Osteocyte (in vitro differentiated cells): ENCODE measurements at regions not wholly inside any gene's neighbourhood (a gene's known extent, or its start where the extent isn't known, plus 50 kb on each side); places are given as distances from the start of the nearest gene placed in this dataset.

Source experiments
- DNase-seq: peaks from one replicate; pipeline ENCODE4 v3.0.0; 2021; ENCODE audit warnings: mixed read lengths; ENCODE audit not compliant: unreplicated experiment; ENCODE audit errors: extremely low spot score
- H3K27ac Mint-ChIP-seq: one replicate; pipeline ENCODE4 v1.8.0; 2021; ENCODE audit warnings: mild to moderate bottlenecking, mixed read lengths; ENCODE audit not compliant: unreplicated experiment
- H3K27me3 Mint-ChIP-seq: one replicate; pipeline ENCODE4 v1.8.0; 2021; ENCODE audit warnings: mixed read lengths; ENCODE audit not compliant: unreplicated experiment
- H3K36me3 Mint-ChIP-seq: one replicate; pipeline ENCODE4 v1.8.0; 2021; ENCODE audit warnings: mixed read lengths; ENCODE audit not compliant: unreplicated experiment
- H3K4me1 Mint-ChIP-seq: one replicate; pipeline ENCODE4 v1.8.0; 2021; ENCODE audit warnings: mixed read lengths; ENCODE audit not compliant: unreplicated experiment
- H3K4me3 Mint-ChIP-seq: one replicate; pipeline ENCODE4 v1.8.0; 2021; ENCODE audit warnings: mild to moderate bottlenecking, moderate library complexity, mixed read lengths; ENCODE audit not compliant: unreplicated experiment
- H3K9me3 Mint-ChIP-seq: one replicate; pipeline ENCODE4 v1.8.0; 2021; ENCODE audit warnings: mixed read lengths; ENCODE audit not compliant: unreplicated experiment
- CTCF ChIP-seq: fragments of 200-600 bp; sonication (generic); IDR thresholded peaks from 2 replicates; pipeline ENCODE4 v1.5.0; 2021; ENCODE audit warnings: antibody characterized with exemption, mild to moderate bottlenecking, moderate library complexity

- no peaks in the 10 kb centered on the region for H3K9me3 Mint-ChIP-seq
- H3K4me3 Mint-ChIP-seq = no peak overlapping the region
- peaks cover 29% of the 10 kb centered on the region for H3K4me1 Mint-ChIP-seq
- no peak overlapping the region for H3K27ac Mint-ChIP-seq
- TF ChIP-seq CTCF = no peak
- H3K27me3 Mint-ChIP-seq = no peaks in the 10 kb centered on the region
- H3K36me3 Mint-ChIP-seq = peaks cover 4% of the 10 kb centered on the region
- peak; percentile 72 for DNase-seq
Observed at GRCh38 chr16:86682219-86682904, 104.0 kb downstream of the FOXL1 start.

DNA sequence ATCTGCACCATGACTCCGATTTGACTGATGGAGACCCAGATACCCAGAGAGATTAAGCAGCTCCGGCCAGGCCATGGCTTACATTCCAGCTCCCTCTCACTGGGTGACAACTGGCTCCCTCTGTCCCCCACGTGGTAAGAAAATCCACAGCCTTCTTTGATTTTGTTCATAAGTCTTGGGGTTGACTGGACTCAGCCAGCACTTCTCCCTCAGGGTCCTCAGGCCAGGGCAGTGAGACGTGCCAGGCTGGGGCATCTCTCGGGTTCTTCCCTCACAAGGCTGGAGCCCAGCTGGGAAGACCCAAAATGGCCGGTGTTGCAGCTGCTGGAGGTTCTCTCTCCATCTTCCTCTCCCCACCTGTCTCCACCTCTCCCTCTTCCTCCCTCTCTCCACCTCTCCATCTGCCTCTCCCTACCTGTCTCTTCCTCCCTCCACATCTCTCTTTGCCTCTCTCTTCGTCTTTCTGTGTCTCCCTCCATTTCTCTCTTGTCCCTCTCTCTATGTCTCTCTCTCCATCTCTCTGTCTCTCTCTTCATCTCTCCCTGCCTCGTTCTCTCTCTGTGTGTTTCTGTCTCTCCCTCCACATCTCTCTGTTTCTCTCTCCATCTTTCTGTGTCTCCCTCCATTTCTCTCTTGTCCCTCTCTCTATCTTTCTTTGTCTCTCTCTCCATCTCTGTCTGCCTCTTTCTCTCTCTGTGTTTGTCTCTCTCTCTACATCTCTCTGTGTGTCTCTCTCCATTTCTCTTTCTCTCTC lies 105.3 kb downstream of the FOXL1 start:
- TF ChIP-seq CTCF = no peak
- no peak overlapping the region for H3K4me3 Mint-ChIP-seq
- DNase-seq = no peak

DNA sequence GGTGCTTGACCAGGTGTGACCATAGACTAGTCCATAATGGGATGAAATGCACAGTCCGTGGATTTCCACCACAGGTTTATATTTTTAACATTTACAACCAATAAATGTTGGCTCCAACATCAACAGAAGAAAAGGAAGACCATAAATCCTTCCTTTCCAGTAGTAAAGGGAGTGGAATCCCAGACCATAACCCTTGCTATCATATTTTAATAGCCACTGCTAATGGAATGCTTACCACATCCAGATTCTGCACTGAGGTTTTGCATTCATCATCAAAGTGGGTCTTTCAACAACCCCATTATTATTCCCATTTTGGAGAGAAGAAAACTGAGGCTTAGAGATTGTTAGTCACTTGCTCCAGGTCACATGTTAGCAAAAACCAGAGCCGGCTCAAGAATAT lies 106.7 kb downstream of the FOXL1 start:
- Mint-ChIP-seq H3K27me3 (no peaks in the 10 kb centered on the region), H3K9me3 (no peaks in the 10 kb centered on the region), H3K4me3 (no peak overlapping the region), H3K36me3 (peaks cover 4% of the 10 kb centered on the region), H3K27ac (no peak overlapping the region), H3K4me1 (peaks cover 18% of the 10 kb centered on the region)
- DNase-seq = no peak
- no peak for TF ChIP-seq CTCF

More for the DNA sequence above, 105.3 kb downstream of the FOXL1 start:
- H3K4me1 Mint-ChIP-seq = peaks cover 27% of the 10 kb centered on the region
- H3K36me3 Mint-ChIP-seq = peaks cover 4% of the 10 kb centered on the region
- no peaks in the 10 kb centered on the region for H3K27me3 Mint-ChIP-seq
- H3K9me3 Mint-ChIP-seq = no peaks in the 10 kb centered on the region
- peak overlapping the region; percentile 42 for H3K27ac Mint-ChIP-seq

DNA sequence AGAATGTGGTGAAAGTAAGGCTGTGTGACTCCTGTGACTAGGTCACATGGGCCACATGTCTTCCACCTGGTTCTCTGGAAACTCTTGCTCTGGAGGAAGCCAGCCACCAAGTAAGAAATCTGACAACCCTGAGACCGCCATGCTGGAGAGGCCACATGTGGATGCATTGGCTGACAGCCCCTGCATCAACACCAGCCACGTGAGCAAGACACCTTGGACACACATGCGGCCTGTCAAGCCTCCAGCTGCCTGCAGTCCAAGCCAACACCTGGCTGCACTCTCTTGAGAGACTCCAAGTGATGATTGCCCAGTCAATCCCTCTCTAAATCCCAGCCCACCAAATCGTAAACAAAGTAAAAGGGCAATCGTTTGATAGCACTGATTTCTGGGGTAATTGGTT lies 112.6 kb downstream of the FOXL1 start:
- TF ChIP-seq CTCF = no peak
- no peaks in the 10 kb centered on the region for H3K27me3 Mint-ChIP-seq
- no peak for DNase-seq
- H3K9me3 Mint-ChIP-seq = no peaks in the 10 kb centered on the region
- no peak overlapping the region for H3K4me3 Mint-ChIP-seq
- H3K36me3 Mint-ChIP-seq = peaks cover under 1% of the 10 kb centered on the region
- H3K27ac Mint-ChIP-seq = no peak overlapping the region
- no peaks in the 10 kb centered on the region for H3K4me1 Mint-ChIP-seq

DNA sequence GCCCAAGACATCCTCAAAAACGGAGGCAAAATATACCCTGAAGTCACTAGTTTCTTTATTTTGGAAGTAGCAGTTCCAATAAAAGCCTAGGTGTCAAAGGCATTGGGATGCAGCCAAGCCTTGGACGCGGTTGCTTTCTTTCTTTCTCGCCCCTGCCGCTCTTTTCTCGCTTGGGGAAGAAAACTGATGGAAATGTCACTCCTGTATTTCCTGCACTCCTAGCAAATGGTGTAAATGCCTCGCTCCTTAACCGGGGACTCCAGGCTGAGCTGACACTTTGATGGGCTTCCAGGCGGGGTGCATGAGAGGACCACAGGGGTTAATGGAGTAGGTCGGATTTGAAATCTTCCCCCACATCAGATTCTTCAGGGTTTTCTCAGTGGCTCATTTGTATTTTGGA lies 114.1 kb downstream of the FOXL1 start:
- Mint-ChIP-seq H3K4me1 (peaks cover under 1% of the 10 kb centered on the region), H3K27ac (no peak overlapping the region), H3K9me3 (no peaks in the 10 kb centered on the region), H3K36me3 (no peaks in the 10 kb centered on the region), H3K27me3 (no peaks in the 10 kb centered on the region), H3K4me3 (no peak overlapping the region)
- DNase-seq = no peak
- no peak for TF ChIP-seq CTCF
